Esophagus squamous epithelium (tissue), 5 donors: ENCODE measurements at regions not wholly inside any gene's neighbourhood (a gene's known extent, or its start where the extent isn't known, plus 50 kb on each side); places are given as distances from the start of the nearest gene placed in this dataset.

Experiments used
- DNase-seq: peaks from one replicate; lab custom pipeline; 2025; lab: John Stamatoyannopoulos, UW
- H3K27ac ChIP-seq, 4 donors: fragments of 200-600 bp; sonication (generic); one replicate each; pipeline ENCODE4 v1.5.1; 2016 to 2019; ENCODE audit warnings: mild to moderate bottlenecking in 1 of 4
- H3K27me3 ChIP-seq, 4 donors: fragments of 200-600 bp; sonication (generic); 1 replicate in 3 of 4; 2 replicates in 1 of 4; pipeline versions ENCODE4 v1.5.1 to v1.6.0; 2017 to 2021; ENCODE audit warnings: antibody characterized with exemption in 1 of 4
- H3K36me3 ChIP-seq, 3 donors: fragments of 200-600 bp; sonication (generic); one replicate each; pipeline ENCODE4 v1.5.1; 2016 to 2019
- H3K4me1 ChIP-seq, 3 donors: fragments of 200-600 bp; sonication (generic); one replicate each; pipeline ENCODE4 v1.5.1; 2017 to 2019
- H3K4me3 ChIP-seq, 4 donors: fragments of 200-600 bp; sonication (generic); 1 replicate in 3 of 4; 2 replicates in 1 of 4; pipeline ENCODE4 v1.5.1; 2016 to 2019; ENCODE audit warnings: mild to moderate bottlenecking in 2 of 4, moderate library complexity in 1 of 4
- H3K9me3 ChIP-seq, 3 donors: fragments of 200-600 bp; sonication (generic); one replicate each; pipeline ENCODE4 v1.5.1; 2016 to 2019
- CTCF ChIP-seq, 6 experiments: fragments of 450-650 bp in 4 of 6; fragments of 200-600 bp in 2 of 6; sonication (generic) in 2 of 6; IDR thresholded peaks; one replicate each; pipeline ENCODE4 v1.5.1; 2016 to 2019; ENCODE audit warnings: antibody characterized with exemption in 6 of 6, mild to moderate bottlenecking in 4 of 6, moderate library complexity in 4 of 6
- POLR2A ChIP-seq, 4 donors: fragments of 450-650 bp; IDR thresholded peaks; one replicate each; pipeline ENCODE4 v1.6.1; 2017; ENCODE audit warnings: antibody characterized with exemption in 4 of 4, mild to moderate bottlenecking in 4 of 4, moderate library complexity in 3 of 4
- WGBS, 2 donors: methylation state at CpG; one replicate each; pipeline ENCODE4 v1.1.5; 2018; 5-methylcytosine and 5-hydroxymethylcytosine counted together
- intact Hi-C: fragments of 100-400 bp; cut with DNase I; formaldehyde crosslinking; loops from one replicate; pipeline ENCODE4 v1.15.0; 2022
- donor health status: DM: yes; HTN: yes; CAD: no.

DNA sequence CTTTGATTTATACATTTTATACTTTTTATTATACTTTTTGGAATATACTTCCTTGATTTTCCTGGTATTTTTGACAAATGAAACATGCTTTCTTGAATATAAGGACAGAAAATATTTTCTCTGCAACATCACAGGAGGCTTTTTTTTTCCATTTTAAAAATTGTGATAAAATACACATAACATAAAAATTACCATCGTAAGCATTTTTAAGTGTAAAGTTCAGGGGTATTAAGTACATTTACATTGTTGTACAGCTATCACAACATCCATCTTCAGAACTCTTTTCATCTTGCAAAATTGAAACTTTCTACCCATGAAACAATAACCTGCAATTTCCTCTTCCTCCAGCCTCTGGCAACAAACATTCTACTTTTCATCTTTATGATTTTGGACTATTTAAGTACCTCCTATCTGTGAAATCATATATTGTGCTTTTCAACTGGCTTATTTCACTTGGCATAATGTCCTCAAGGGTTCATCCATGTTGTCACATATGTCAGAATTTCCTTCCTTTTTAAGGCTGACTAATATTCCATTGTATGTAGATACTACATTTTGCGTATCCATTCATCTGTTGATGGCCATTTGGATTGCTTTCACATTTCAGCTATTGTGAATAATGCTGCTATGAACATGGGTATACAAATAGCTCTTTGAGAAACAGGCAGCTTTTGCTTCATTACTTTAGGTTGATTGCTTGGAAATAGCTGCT lies 412.6 kb downstream of the RAPGEF2 start:
- intact Hi-C loops, result no loop called here
- Histone ChIP-seq H3K9me3 (no peaks in the 10 kb centered on the region), H3K4me3 (no peak overlapping the region), H3K27me3 (no peaks in the 10 kb centered on the region), H3K36me3 (no peaks in the 10 kb centered on the region), H3K27ac (no peak overlapping the region), H3K4me1 (no peaks in the 10 kb centered on the region)
- DNase-seq, result no peak
- WGBS, 2 donors, result 78 to 80% methylated on average over 2 of the region's 2 CpGs
- TF ChIP-seq CTCF (IDR thresholded peaks at IDR 0.05) (no peak), POLR2A (IDR thresholded peaks at IDR 0.05) (no peak)

DNA sequence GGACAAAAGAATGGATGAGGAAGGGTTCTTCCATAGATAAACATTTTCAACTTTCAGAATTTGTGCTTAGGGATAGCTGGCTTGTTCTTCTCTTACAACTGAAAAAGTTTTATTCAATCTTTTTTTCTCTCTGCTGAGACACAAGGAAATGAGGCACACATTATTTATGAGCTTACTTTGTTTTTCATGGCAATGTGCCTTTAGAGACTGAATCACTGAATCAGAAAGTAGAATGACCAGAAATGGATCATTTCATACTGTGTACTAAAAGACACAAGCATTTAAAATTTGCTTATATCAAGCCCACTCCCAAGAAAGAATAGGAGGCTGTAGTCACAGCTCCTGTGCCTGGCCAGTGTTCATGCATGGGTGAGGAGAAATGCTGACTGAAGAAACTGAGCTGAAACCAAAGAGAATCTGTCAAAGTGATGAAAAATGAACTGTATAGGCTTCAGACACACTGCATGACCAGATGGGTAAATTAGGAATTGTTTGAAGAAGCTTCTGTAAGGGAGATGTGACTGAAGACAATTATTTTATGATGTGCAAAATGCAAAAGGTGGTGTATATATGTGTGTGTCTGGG lies 413.8 kb downstream of the RAPGEF2 start:
- Histone ChIP-seq H3K9me3 (no peaks in the 10 kb centered on the region), H3K27ac (no peak overlapping the region), H3K4me1 (no peaks in the 10 kb centered on the region), H3K4me3 (no peak overlapping the region), H3K27me3 (no peaks in the 10 kb centered on the region), H3K36me3 (no peaks in the 10 kb centered on the region)
- DNase-seq, result no peak
- intact Hi-C loops, result no loop called here
- no peak for TF ChIP-seq POLR2A (IDR thresholded peaks at IDR 0.05)
- no peak for TF ChIP-seq CTCF (IDR thresholded peaks at IDR 0.05)

GRCh38 chr4:159520074-159520473 lies 417.2 kb downstream of the RAPGEF2 start:
- 39 to 49% methylated on average over 4 of the region's 4 CpGs for WGBS, 2 donors
- TF ChIP-seq CTCF (IDR thresholded peaks at IDR 0.05) (no peak), POLR2A (IDR thresholded peaks at IDR 0.05) (no peak)
- intact Hi-C loops, result no loop called here
- no peaks in the 10 kb centered on the region for H3K36me3 ChIP-seq
- H3K4me3 ChIP-seq, result no peak overlapping the region
- no peak for DNase-seq
- no peak overlapping the region for H3K27ac ChIP-seq
- H3K27me3 ChIP-seq, result no peaks in the 10 kb centered on the region
- no peaks in the 10 kb centered on the region for H3K9me3 ChIP-seq
- no peaks in the 10 kb centered on the region for H3K4me1 ChIP-seq

DNA sequence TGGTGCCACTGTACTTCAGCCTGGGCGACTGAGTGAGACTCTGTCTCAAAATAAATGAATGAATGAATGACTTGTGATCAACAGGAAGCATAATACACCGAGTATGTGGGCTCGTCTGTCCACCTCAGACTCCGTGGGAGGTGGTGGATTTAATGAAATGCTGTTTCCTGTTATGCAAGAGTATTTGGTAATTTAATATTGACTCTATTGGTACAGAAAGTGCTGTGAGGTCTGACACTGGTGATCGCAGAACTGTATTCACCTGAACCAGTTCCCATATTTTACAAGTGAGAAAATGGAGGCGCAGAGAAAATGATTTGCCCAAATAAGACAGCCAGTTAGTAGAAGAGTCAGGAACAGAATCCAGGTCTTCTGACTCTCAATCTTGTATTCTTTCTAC lies 423.3 kb downstream of the RAPGEF2 start:
- no peak overlapping the region for H3K4me3 ChIP-seq
- no peak overlapping the region for H3K27ac ChIP-seq
- H3K27me3 ChIP-seq, result no peaks in the 10 kb centered on the region
- no peak for DNase-seq
- H3K36me3 ChIP-seq, result no peaks in the 10 kb centered on the region
- intact Hi-C loops, result no loop called here
- H3K9me3 ChIP-seq, result no peaks in the 10 kb centered on the region
- H3K4me1 ChIP-seq, result no peaks in the 10 kb centered on the region
- WGBS, 2 donors, result 77 to 81% methylated on average over 6 of the region's 6 CpGs
- no peak for TF ChIP-seq POLR2A (IDR thresholded peaks at IDR 0.05)
- no peak for TF ChIP-seq CTCF (IDR thresholded peaks at IDR 0.05)

DNA sequence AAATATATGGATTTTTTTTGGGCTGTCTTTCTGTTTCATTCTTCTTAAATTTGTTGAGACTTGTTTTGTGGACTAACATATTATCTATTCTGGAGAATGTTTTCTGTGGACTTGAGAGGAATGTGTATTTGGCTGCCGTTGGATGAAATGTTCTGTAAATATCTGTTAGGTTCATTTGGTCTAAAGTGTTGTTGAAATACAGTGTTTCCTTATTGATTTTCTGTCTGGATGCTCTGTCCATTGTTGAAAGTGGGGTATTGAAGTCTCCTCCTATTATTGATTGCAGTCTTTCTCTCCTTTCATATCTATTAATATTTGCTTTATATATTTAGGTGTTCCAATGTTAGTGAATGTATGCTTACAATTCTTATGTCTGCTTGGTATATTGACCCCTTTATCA lies 431.8 kb downstream of the RAPGEF2 start:
- H3K27ac ChIP-seq, result no peak overlapping the region
- TF ChIP-seq CTCF (IDR thresholded peaks at IDR 0.05), result no peak
- TF ChIP-seq POLR2A (IDR thresholded peaks at IDR 0.05), result no peak
- H3K9me3 ChIP-seq, result peaks cover 0 to 6% (median 0%) of the 10 kb centered on the region in 3 donors
- no peak for DNase-seq
- no peaks in the 10 kb centered on the region for H3K36me3 ChIP-seq
- WGBS, 2 donors, result 63 to 73% methylated on average over 1 of the region's 1 CpG
- H3K4me1 ChIP-seq, result no peaks in the 10 kb centered on the region
- no peak overlapping the region for H3K4me3 ChIP-seq
- intact Hi-C loops, result no loop called here
- H3K27me3 ChIP-seq, result no peaks in the 10 kb centered on the region
